ENCODE measurements at regions not wholly inside any gene's neighbourhood (a gene's known extent, or its start where the extent isn't known, plus 50 kb on each side); places are given as distances from the start of the nearest gene placed in this dataset.

- TF ChIP-seq EZH2 (IDR thresholded peaks at IDR 0.05; ENCODE audit: low read length, unreplicated experiment), result no peak
- TF ChIP-seq CTCF (conservative IDR thresholded peaks at IDR 0.05; ENCODE audit: low read depth, low read length), result no peak
- no peak for TF ChIP-seq EZH2phosphoT487 (IDR thresholded peaks at IDR 0.05; ENCODE audit: borderline replicate concordance, low read length)
Measured at GRCh38 chr1:110272045-110272444, 61.9 kb downstream of the KCNC4 start.
